Astrocyte (in vitro differentiated cells and primary cell): ENCODE measurements at regions not wholly inside any gene's neighbourhood (a gene's known extent, or its start where the extent isn't known, plus 50 kb on each side); places are given as distances from the start of the nearest gene placed in this dataset.

Source experiments
- DNase-seq: peaks from one replicate; pipeline ENCODE4 v3.0.0-alpha.2; 2010; ENCODE audit warnings: low read depth
- FAIRE-seq: peaks from 2 replicates; lab custom pipeline; 2011; peaks lifted over from hg19 to GRCh38; lab: Jason Lieb, UNC
- H2AFZ ChIP-seq: 2 replicates; pipeline ENCODE4 v1.6.0; 2012; ENCODE audit warnings: low read depth, low read length, inconsistent platforms
- H3K27ac ChIP-seq: 2 replicates; pipeline ENCODE4 v1.5.1; 2011; ENCODE audit warnings: low read depth, low read length, inconsistent platforms
- H3K27me3 ChIP-seq: 2 replicates; pipeline ENCODE4 v1.6.0; 2011; ENCODE audit warnings: low read length, inconsistent platforms; ENCODE audit not compliant: insufficient read depth
- H3K36me3 ChIP-seq: 2 replicates; pipeline ENCODE4 v1.5.1; 2011; ENCODE audit warnings: low read length, inconsistent platforms; ENCODE audit not compliant: insufficient read depth
- H3K4me1 ChIP-seq: 2 replicates; pipeline ENCODE4 v1.5.1; 2011; ENCODE audit warnings: low read length, inconsistent platforms; ENCODE audit not compliant: insufficient read depth
- H3K4me2 ChIP-seq: 2 replicates; pipeline ENCODE4 v1.6.0; 2012; ENCODE audit warnings: low read length, inconsistent platforms
- H3K4me3 ChIP-seq: 2 replicates; pipeline ENCODE4 v1.5.1; 2011; ENCODE audit warnings: low read depth, mild to moderate bottlenecking, low read length, inconsistent platforms; ENCODE audit not compliant: insufficient read depth
- H3K79me2 ChIP-seq: 2 replicates; pipeline ENCODE4 v1.6.0; 2012; ENCODE audit warnings: mild to moderate bottlenecking, low read length, inconsistent platforms; ENCODE audit not compliant: insufficient read depth
- H3K9ac ChIP-seq: 2 replicates; pipeline ENCODE4 v1.6.0; 2012; ENCODE audit warnings: mild to moderate bottlenecking, low read length, inconsistent platforms
- H3K9me3 ChIP-seq: 2 replicates; pipeline ENCODE4 v1.5.1; 2012; ENCODE audit warnings: low read depth, mild to moderate bottlenecking, low read length, inconsistent platforms; ENCODE audit not compliant: insufficient read depth
- H4K20me1 ChIP-seq: 2 replicates; pipeline ENCODE4 v1.6.0; 2012; ENCODE audit warnings: low read length, inconsistent platforms; ENCODE audit not compliant: insufficient read depth
- H3K27ac Mint-ChIP-seq: one replicate; pipeline ENCODE4 v1.8.0; 2021; ENCODE audit warnings: mild to moderate bottlenecking, mixed read lengths; ENCODE audit not compliant: unreplicated experiment
- H3K27me3 Mint-ChIP-seq: one replicate; pipeline ENCODE4 v1.8.0; 2021; ENCODE audit warnings: low read depth, mixed read lengths; ENCODE audit not compliant: unreplicated experiment
- H3K36me3 Mint-ChIP-seq: one replicate; pipeline ENCODE4 v1.8.0; 2021; ENCODE audit warnings: low read depth, mixed read lengths; ENCODE audit not compliant: unreplicated experiment
- H3K4me1 Mint-ChIP-seq: one replicate; pipeline ENCODE4 v1.8.0; 2021; ENCODE audit warnings: low read depth, mixed read lengths; ENCODE audit not compliant: unreplicated experiment
- H3K4me3 Mint-ChIP-seq: one replicate; pipeline ENCODE4 v1.8.0; 2021; ENCODE audit warnings: mild to moderate bottlenecking, moderate library complexity, mixed read lengths; ENCODE audit not compliant: unreplicated experiment
- H3K9me3 Mint-ChIP-seq: one replicate; pipeline ENCODE4 v1.8.0; 2021; ENCODE audit warnings: mild to moderate bottlenecking, mixed read lengths; ENCODE audit not compliant: unreplicated experiment
- CTCF ChIP-seq: IDR thresholded peaks from 2 replicates; pipeline ENCODE4 v1.5.1; 2011; ENCODE audit warnings: low read depth, mild to moderate bottlenecking, inconsistent platforms, low read length, moderate library complexity; ENCODE audit not compliant: insufficient read depth
- EZH2 ChIP-seq: IDR thresholded peaks from 2 replicates; pipeline ENCODE4 v1.6.1; 2012; ENCODE audit warnings: mild to moderate bottlenecking, low read length, inconsistent platforms; ENCODE audit not compliant: insufficient read depth

GRCh38 chr12:17818931-17819330 lies 271.1 kb downstream of the RERGL start:
- H3K27ac ChIP-seq, result no peak overlapping the region
- H3K36me3 ChIP-seq, result no peaks in the 10 kb centered on the region
- no peaks in the 10 kb centered on the region for H4K20me1 ChIP-seq
- no peak for TF ChIP-seq CTCF
- no peak for TF ChIP-seq EZH2
- H3K79me2 ChIP-seq, result no peaks in the 10 kb centered on the region
- H3K4me1 ChIP-seq, result no peaks in the 10 kb centered on the region
- no peaks in the 10 kb centered on the region for H3K27me3 ChIP-seq
- no peak overlapping the region for H3K4me3 ChIP-seq
- Mint-ChIP-seq H3K9me3 (peaks cover 4% of the 10 kb centered on the region), H3K27ac (no peak overlapping the region), H3K4me1 (no peaks in the 10 kb centered on the region), H3K36me3 (no peaks in the 10 kb centered on the region), H3K4me3 (no peak overlapping the region), H3K27me3 (no peaks in the 10 kb centered on the region)
- no peak for FAIRE-seq
- no peak overlapping the region for H3K4me2 ChIP-seq
- H3K9ac ChIP-seq, result no peak overlapping the region
- H2AFZ ChIP-seq, result no peak overlapping the region
- H3K9me3 ChIP-seq, result peaks cover 5% of the 10 kb centered on the region
- DNase-seq, result no peak

DNA sequence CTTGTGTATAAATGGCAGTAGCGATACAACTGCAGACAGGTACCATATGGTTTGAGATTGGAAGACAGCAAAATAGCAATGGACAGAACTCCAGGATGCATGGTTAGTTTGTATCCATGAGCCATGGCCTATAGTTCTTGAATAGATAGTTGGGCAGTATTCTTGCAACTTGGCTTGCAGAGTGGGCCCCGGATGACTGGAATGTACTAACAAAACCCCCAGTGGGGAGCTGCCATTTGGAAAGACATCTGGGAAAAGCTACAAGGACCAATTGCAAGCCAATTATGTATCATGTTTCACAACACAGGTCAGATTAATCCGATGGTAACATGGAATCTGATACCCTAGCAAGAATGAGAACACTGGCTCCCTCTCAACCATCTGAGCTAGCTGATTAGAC lies 279.6 kb downstream of the RERGL start:
- no peak overlapping the region for H3K27ac Mint-ChIP-seq

More for the DNA sequence above, 279.6 kb downstream of the RERGL start:
- Histone ChIP-seq H3K27me3 (no peaks in the 10 kb centered on the region), H3K4me3 (no peak overlapping the region), H3K9ac (no peak overlapping the region), H3K4me1 (no peaks in the 10 kb centered on the region), H3K4me2 (no peak overlapping the region), H3K27ac (no peak overlapping the region), H3K9me3 (peaks cover 10% of the 10 kb centered on the region), H2AFZ (no peak overlapping the region), H4K20me1 (no peaks in the 10 kb centered on the region), H3K79me2 (no peaks in the 10 kb centered on the region), H3K36me3 (no peaks in the 10 kb centered on the region)
- TF ChIP-seq CTCF (no peak), EZH2 (no peak)
- H3K36me3 Mint-ChIP-seq, result no peaks in the 10 kb centered on the region
- no peak overlapping the region for H3K4me3 Mint-ChIP-seq
- DNase-seq, result no peak
- FAIRE-seq, result no peak
- H3K4me1 Mint-ChIP-seq, result no peaks in the 10 kb centered on the region
- no peaks in the 10 kb centered on the region for H3K27me3 Mint-ChIP-seq
- peaks cover 11% of the 10 kb centered on the region for H3K9me3 Mint-ChIP-seq
